GM23338 (cell line): ENCODE measurements at regions not wholly inside any gene's neighbourhood (a gene's known extent, or its start where the extent isn't known, plus 50 kb on each side); places are given as distances from the start of the nearest gene placed in this dataset.

Experiments used
- ATAC-seq: fragments of 200-7000 bp; cut with Tn5 transposase; 3 replicates; pipeline ENCODE4 v1.9.1; 2020
- DNase-seq: peaks from one replicate; pipeline ENCODE4 v3.0.0-alpha.2; 2015; ENCODE audit warnings: low spot score
- H2AFZ ChIP-seq: fragments of 200-600 bp; sonication (generic); 2 replicates; pipeline ENCODE4 v1.8.0; 2016; ENCODE audit warnings: antibody characterized with exemption, mild to moderate bottlenecking, moderate library complexity
- H3F3A ChIP-seq: fragments of 200-600 bp; sonication (generic); replicated peaks from 2 replicates; pipeline ENCODE4 v1.8.0; 2017; ENCODE audit warnings: antibody characterized with exemption, mixed run types, low read depth
- H3K27ac ChIP-seq: fragments of 200-600 bp; sonication (generic); 2 replicates; pipeline ENCODE4 v1.6.1; 2016; ENCODE audit warnings: low read depth
- H3K27me3 ChIP-seq: fragments of 200-600 bp; sonication (generic); 2 replicates; pipeline ENCODE4 v1.8.0; 2016; ENCODE audit warnings: mild to moderate bottlenecking, mixed run types, moderate library complexity; ENCODE audit not compliant: insufficient read depth
- H3K36me3 ChIP-seq: fragments of 200-600 bp; sonication (generic); 2 replicates; pipeline ENCODE4 v1.8.0; 2016; ENCODE audit warnings: mild to moderate bottlenecking; ENCODE audit not compliant: insufficient read depth
- H3K4me1 ChIP-seq: fragments of 200-600 bp; sonication (generic); 2 replicates; pipeline ENCODE4 v1.8.0; 2016; ENCODE audit warnings: mild to moderate bottlenecking, moderate library complexity; ENCODE audit not compliant: insufficient read depth
- H3K4me2 ChIP-seq: fragments of 200-600 bp; sonication (generic); 2 replicates; pipeline ENCODE4 v1.7.1; 2017; ENCODE audit warnings: mixed run types
- H3K4me3 ChIP-seq: fragments of 200-600 bp; sonication (generic); 2 replicates; pipeline ENCODE4 v1.6.1; 2016; ENCODE audit warnings: mixed run types
- H3K79me2 ChIP-seq: fragments of 200-600 bp; sonication (generic); replicated peaks from 2 replicates; pipeline ENCODE4 v1.8.0; 2017; ENCODE audit warnings: mild to moderate bottlenecking; ENCODE audit not compliant: insufficient read depth
- H3K9me2 ChIP-seq: fragments of 200-600 bp; sonication (generic); 2 replicates; pipeline ENCODE4 v1.8.0; 2017; ENCODE audit not compliant: insufficient read depth
- H4K20me1 ChIP-seq: fragments of 200-600 bp; sonication (generic); replicated peaks from 2 replicates; pipeline ENCODE4 v1.8.0; 2017; ENCODE audit warnings: mild to moderate bottlenecking; ENCODE audit not compliant: insufficient read depth
- H3K27ac Mint-ChIP-seq: 2 replicates; pipeline ENCODE4 v1.8.0; 2020; ENCODE audit warnings: inconsistent platforms, mild to moderate bottlenecking, moderate library complexity, mixed read lengths
- H3K27me3 Mint-ChIP-seq: 3 replicates; pipeline ENCODE4 v1.8.0; 2022; ENCODE audit warnings: low read depth, mild to moderate bottlenecking, moderate library complexity, mixed read lengths, inconsistent platforms; ENCODE audit not compliant: insufficient read depth, poor library complexity
- H3K36me3 Mint-ChIP-seq: 3 replicates; pipeline ENCODE4 v1.8.0; 2021; ENCODE audit warnings: low read depth, mild to moderate bottlenecking, inconsistent platforms, moderate library complexity, mixed read lengths
- H3K4me1 Mint-ChIP-seq: 3 replicates; pipeline ENCODE4 v1.8.0; 2020; ENCODE audit warnings: mild to moderate bottlenecking, inconsistent platforms, mixed read lengths
- H3K4me3 Mint-ChIP-seq: 3 replicates; pipeline ENCODE4 v1.8.0; 2021; ENCODE audit warnings: moderate library complexity, mild to moderate bottlenecking, inconsistent platforms, mixed read lengths
- H3K9me3 Mint-ChIP-seq: 3 replicates; pipeline ENCODE4 v1.8.0; 2020; ENCODE audit warnings: moderate library complexity, mild to moderate bottlenecking, inconsistent platforms, mixed read lengths
- CREB1 ChIP-seq: fragments of 250-450 bp; sonication (Bioruptor Pico); IDR thresholded peaks from 2 replicates; pipeline ENCODE4 v1.5.0; 2020; ENCODE audit warnings: low read depth, mild to moderate bottlenecking, moderate library complexity
- EZH2 ChIP-seq: fragments of 200-600 bp; sonication (generic); IDR thresholded peaks from one replicate; pipeline ENCODE4 v1.8.0; 2017; ENCODE audit warnings: antibody characterized with exemption, mild to moderate bottlenecking, low read depth; ENCODE audit not compliant: unreplicated experiment
- EZH2phosphoT487 ChIP-seq: fragments of 200-600 bp; sonication (generic); IDR thresholded peaks from one replicate; pipeline ENCODE4 v1.8.1; 2018; ENCODE audit warnings: antibody characterized with exemption; ENCODE audit not compliant: unreplicated experiment
- JUNB ChIP-seq: IDR thresholded peaks from one replicate; pipeline ENCODE4 v1.6.1; 2016; ENCODE audit warnings: antibody characterized with exemption; ENCODE audit not compliant: unreplicated experiment
- NANOG ChIP-seq: IDR thresholded peaks from 2 replicates; pipeline ENCODE4 v1.6.1; 2016; ENCODE audit warnings: antibody characterized with exemption, borderline replicate concordance
- POLR2AphosphoS5 ChIP-seq: IDR thresholded peaks from 2 replicates; pipeline ENCODE4 v1.6.1; 2016; ENCODE audit warnings: antibody characterized with exemption, low read depth
- STAT1 ChIP-seq: IDR thresholded peaks from one replicate; pipeline ENCODE4 v1.6.1; 2016; ENCODE audit warnings: antibody characterized with exemption; ENCODE audit not compliant: unreplicated experiment
- ZNF114 ChIP-seq: fragments of 250-450 bp; sonication (Bioruptor Pico); IDR thresholded peaks from 2 replicates; pipeline ENCODE4 v1.5.0; 2020; ENCODE audit warnings: mild to moderate bottlenecking, moderate library complexity
- ZNF331 ChIP-seq: fragments of 250-450 bp; sonication (Bioruptor Pico); IDR thresholded peaks from 2 replicates; pipeline ENCODE4 v1.5.0; 2020; ENCODE audit warnings: low read depth, mild to moderate bottlenecking, moderate library complexity
- TF ChIP-seq, protein P1 (sequence below): fragments of 250-450 bp; sonication (Bioruptor Pico); IDR thresholded peaks from 2 replicates; pipeline ENCODE4 v1.5.0; 2020; ENCODE audit warnings: mild to moderate bottlenecking, moderate library complexity
- TF ChIP-seq, protein P2 (sequence below): IDR thresholded peaks from one replicate; pipeline ENCODE4 v1.6.1; 2018; ENCODE audit warnings: antibody characterized with exemption; ENCODE audit not compliant: unreplicated experiment
- TF ChIP-seq, protein P3 (sequence below), 2 experiments: fragments of 200-600 bp in 1 of 2; sonication (generic) in 1 of 2; conservative IDR thresholded peaks; 2 replicates each; pipeline versions ENCODE4 v1.5.1 to v1.6.1; 2016 to 2017; ENCODE audit warnings: antibody characterized with exemption in 2 of 2, low read depth in 2 of 2, mild to moderate bottlenecking in 2 of 2, moderate library complexity in 1 of 2
- TF ChIP-seq, protein P4 (sequence below): IDR thresholded peaks from 2 replicates; pipeline ENCODE4 v1.6.1; 2016; ENCODE audit warnings: antibody characterized with exemption

DNA sequence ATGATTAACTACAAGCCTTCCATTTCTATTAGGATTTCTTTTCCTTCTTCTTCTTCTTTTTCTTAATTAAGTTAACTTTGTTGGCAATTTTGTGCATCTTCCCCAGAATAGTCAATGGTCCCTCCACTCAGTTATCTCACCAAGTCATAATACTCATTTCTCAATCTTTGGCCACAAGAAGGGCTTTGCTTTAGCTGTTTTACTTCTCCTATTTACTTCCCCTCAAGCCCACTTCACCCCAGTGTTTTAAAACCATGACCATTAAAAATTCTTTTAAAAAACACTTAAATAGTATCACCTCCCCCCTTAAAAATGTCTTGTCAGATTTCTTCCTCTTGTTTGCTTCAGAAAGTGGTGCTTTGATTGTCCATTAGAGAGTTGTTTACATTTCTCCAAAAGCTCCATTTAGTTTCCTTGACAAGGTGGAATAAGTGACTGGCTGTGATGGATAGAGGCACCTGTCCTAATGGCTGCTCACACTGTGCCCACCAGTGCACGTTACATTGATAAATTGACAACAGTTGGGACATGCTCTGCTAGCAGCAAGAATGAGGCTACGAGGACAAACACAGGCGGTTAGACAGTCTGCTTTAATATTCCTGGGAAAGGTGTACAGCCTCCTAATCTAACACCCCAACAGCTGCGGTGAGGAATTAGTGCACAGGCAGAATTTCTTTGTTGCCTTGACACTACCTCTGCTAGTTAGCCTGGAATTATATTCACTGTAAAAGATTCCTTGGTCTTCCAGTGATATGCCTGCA lies 354.7 kb downstream of the LMO4 start:
- Mint-ChIP-seq H3K36me3 (peaks cover 8% of the 10 kb centered on the region; the same call in 2 of the 3 replicates), H3K4me1 (peaks cover 48% of the 10 kb centered on the region), H3K9me3 (peaks cover 5% of the 10 kb centered on the region; the same call in 2 of the 3 replicates), H3K27me3 (peaks cover 2% of the 10 kb centered on the region), H3K4me3 (no peak overlapping the region), H3K27ac (no peak overlapping the region)
- DNase-seq: no peak
- Histone ChIP-seq H4K20me1 (no peaks in the 10 kb centered on the region), H3K27ac (no peak overlapping the region), H3F3A (no peaks in the 10 kb centered on the region), H2AFZ (no peak overlapping the region), H3K27me3 (peaks cover 22% of the 10 kb centered on the region; the same call in 1 of the 2 replicates), H3K4me1 (peaks cover 36% of the 10 kb centered on the region), H3K4me2 (peak overlapping the region; percentile 68), H3K79me2 (no peaks in the 10 kb centered on the region), H3K9me2 (no peaks in the 10 kb centered on the region; the same call in 1 of the 2 replicates), H3K36me3 (no peaks in the 10 kb centered on the region), H3K4me3 (peak overlapping the region; percentile 42; the same call in 1 of the 2 replicates)
- no peak for ATAC-seq
- TF ChIP-seq STAT1 (no peak), CREB1 (CRISPR knock-in tag) (no peak), EZH2 (no peak), EZH2phosphoT487 (no peak), ZNF114 (CRISPR knock-in tag) (no peak), ZNF331 (CRISPR knock-in tag) (no peak), NANOG (no peak), JUNB (no peak), POLR2AphosphoS5 (no peak)
- TF ChIP-seq, protein P1, sequence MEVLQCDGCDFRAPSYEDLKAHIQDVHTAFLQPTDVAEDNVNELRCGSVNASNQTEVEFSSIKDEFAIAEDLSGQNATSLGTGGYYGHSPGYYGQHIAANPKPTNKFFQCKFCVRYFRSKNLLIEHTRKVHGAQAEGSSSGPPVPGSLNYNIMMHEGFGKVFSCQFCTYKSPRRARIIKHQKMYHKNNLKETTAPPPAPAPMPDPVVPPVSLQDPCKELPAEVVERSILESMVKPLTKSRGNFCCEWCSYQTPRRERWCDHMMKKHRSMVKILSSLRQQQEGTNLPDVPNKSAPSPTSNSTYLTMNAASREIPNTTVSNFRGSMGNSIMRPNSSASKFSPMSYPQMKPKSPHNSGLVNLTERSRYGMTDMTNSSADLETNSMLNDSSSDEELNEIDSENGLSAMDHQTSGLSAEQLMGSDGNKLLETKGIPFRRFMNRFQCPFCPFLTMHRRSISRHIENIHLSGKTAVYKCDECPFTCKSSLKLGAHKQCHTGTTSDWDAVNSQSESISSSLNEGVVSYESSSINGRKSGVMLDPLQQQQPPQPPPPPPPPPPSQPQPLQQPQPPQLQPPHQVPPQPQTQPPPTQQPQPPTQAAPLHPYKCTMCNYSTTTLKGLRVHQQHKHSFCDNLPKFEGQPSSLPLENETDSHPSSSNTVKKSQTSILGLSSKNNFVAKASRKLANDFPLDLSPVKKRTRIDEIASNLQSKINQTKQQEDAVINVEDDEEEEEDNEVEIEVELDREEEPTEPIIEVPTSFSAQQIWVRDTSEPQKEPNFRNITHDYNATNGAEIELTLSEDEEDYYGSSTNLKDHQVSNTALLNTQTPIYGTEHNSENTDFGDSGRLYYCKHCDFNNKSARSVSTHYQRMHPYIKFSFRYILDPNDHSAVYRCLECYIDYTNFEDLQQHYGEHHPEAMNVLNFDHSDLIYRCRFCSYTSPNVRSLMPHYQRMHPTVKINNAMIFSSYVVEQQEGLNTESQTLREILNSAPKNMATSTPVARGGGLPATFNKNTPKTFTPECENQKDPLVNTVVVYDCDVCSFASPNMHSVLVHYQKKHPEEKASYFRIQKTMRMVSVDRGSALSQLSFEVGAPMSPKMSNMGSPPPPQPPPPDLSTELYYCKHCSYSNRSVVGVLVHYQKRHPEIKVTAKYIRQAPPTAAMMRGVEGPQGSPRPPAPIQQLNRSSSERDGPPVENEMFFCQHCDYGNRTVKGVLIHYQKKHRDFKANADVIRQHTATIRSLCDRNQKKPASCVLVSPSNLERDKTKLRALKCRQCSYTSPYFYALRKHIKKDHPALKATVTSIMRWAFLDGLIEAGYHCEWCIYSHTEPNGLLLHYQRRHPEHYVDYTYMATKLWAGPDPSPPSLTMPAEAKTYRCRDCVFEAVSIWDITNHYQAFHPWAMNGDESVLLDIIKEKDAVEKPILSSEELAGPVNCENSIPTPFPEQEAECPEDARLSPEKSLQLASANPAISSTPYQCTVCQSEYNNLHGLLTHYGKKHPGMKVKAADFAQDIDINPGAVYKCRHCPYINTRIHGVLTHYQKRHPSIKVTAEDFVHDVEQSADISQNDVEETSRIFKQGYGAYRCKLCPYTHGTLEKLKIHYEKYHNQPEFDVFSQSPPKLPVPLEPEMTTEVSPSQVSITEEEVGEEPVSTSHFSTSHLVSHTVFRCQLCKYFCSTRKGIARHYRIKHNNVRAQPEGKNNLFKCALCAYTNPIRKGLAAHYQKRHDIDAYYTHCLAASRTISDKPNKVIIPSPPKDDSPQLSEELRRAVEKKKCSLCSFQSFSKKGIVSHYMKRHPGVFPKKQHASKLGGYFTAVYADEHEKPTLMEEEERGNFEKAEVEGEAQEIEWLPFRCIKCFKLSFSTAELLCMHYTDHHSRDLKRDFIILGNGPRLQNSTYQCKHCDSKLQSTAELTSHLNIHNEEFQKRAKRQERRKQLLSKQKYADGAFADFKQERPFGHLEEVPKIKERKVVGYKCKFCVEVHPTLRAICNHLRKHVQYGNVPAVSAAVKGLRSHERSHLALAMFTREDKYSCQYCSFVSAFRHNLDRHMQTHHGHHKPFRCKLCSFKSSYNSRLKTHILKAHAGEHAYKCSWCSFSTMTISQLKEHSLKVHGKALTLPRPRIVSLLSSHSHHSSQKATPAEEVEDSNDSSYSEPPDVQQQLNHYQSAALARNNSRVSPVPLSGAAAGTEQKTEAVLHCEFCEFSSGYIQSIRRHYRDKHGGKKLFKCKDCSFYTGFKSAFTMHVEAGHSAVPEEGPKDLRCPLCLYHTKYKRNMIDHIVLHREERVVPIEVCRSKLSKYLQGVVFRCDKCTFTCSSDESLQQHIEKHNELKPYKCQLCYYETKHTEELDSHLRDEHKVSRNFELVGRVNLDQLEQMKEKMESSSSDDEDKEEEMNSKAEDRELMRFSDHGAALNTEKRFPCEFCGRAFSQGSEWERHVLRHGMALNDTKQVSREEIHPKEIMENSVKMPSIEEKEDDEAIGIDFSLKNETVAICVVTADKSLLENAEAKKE: no peak
- TF ChIP-seq, protein P2, sequence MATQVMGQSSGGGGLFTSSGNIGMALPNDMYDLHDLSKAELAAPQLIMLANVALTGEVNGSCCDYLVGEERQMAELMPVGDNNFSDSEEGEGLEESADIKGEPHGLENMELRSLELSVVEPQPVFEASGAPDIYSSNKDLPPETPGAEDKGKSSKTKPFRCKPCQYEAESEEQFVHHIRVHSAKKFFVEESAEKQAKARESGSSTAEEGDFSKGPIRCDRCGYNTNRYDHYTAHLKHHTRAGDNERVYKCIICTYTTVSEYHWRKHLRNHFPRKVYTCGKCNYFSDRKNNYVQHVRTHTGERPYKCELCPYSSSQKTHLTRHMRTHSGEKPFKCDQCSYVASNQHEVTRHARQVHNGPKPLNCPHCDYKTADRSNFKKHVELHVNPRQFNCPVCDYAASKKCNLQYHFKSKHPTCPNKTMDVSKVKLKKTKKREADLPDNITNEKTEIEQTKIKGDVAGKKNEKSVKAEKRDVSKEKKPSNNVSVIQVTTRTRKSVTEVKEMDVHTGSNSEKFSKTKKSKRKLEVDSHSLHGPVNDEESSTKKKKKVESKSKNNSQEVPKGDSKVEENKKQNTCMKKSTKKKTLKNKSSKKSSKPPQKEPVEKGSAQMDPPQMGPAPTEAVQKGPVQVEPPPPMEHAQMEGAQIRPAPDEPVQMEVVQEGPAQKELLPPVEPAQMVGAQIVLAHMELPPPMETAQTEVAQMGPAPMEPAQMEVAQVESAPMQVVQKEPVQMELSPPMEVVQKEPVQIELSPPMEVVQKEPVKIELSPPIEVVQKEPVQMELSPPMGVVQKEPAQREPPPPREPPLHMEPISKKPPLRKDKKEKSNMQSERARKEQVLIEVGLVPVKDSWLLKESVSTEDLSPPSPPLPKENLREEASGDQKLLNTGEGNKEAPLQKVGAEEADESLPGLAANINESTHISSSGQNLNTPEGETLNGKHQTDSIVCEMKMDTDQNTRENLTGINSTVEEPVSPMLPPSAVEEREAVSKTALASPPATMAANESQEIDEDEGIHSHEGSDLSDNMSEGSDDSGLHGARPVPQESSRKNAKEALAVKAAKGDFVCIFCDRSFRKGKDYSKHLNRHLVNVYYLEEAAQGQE: no peak
- TF ChIP-seq, protein P3, sequence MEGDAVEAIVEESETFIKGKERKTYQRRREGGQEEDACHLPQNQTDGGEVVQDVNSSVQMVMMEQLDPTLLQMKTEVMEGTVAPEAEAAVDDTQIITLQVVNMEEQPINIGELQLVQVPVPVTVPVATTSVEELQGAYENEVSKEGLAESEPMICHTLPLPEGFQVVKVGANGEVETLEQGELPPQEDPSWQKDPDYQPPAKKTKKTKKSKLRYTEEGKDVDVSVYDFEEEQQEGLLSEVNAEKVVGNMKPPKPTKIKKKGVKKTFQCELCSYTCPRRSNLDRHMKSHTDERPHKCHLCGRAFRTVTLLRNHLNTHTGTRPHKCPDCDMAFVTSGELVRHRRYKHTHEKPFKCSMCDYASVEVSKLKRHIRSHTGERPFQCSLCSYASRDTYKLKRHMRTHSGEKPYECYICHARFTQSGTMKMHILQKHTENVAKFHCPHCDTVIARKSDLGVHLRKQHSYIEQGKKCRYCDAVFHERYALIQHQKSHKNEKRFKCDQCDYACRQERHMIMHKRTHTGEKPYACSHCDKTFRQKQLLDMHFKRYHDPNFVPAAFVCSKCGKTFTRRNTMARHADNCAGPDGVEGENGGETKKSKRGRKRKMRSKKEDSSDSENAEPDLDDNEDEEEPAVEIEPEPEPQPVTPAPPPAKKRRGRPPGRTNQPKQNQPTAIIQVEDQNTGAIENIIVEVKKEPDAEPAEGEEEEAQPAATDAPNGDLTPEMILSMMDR (conservative IDR thresholded peaks at IDR 0.05; ENCODE audit: low read depth in 2 of 2): no peak
- TF ChIP-seq, protein P4, sequence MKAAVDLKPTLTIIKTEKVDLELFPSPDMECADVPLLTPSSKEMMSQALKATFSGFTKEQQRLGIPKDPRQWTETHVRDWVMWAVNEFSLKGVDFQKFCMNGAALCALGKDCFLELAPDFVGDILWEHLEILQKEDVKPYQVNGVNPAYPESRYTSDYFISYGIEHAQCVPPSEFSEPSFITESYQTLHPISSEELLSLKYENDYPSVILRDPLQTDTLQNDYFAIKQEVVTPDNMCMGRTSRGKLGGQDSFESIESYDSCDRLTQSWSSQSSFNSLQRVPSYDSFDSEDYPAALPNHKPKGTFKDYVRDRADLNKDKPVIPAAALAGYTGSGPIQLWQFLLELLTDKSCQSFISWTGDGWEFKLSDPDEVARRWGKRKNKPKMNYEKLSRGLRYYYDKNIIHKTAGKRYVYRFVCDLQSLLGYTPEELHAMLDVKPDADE: no peak
